NCI-H2171 (cell line): ENCODE measurements at regions not wholly inside any gene's neighbourhood (a gene's known extent, or its start where the extent isn't known, plus 50 kb on each side); places are given as distances from the start of the nearest gene placed in this dataset.

Source experiments
- DNase-seq: peaks from one replicate; lab custom pipeline; 2025; lab: John Stamatoyannopoulos, UW

DNA sequence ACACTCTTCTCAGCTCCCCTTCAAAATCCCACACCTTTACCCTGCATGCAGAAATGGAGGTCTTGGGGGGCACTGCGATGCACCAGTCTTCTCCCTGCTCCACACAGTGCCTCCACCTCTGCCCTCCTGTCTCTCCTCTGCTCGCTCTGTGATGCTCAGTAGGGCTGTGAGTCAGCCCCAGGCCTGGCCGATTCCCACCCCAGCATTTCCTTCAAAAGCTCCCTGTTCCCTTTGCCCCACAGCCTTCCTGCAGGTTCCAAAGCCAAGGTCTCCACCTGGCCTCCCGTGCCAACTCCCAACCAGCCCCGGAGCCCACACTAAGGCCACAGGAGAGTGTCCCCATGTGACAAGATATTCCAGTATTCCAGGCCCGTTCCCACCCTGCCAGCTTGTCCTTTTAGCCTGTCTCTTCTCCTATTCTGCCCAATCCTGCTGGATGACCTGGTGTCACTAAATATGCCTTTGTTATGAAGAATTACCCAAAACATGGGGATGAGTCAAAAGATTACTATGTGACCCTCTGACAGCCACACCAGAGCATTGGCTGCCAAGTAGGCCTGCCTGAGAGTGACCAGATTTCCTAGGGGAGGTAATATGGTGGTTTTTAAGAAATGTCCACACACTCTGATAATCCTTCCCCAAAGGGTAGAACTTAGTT is 118.9 kb upstream of the NXT1 start:
- DNase-seq = no peak

DNA sequence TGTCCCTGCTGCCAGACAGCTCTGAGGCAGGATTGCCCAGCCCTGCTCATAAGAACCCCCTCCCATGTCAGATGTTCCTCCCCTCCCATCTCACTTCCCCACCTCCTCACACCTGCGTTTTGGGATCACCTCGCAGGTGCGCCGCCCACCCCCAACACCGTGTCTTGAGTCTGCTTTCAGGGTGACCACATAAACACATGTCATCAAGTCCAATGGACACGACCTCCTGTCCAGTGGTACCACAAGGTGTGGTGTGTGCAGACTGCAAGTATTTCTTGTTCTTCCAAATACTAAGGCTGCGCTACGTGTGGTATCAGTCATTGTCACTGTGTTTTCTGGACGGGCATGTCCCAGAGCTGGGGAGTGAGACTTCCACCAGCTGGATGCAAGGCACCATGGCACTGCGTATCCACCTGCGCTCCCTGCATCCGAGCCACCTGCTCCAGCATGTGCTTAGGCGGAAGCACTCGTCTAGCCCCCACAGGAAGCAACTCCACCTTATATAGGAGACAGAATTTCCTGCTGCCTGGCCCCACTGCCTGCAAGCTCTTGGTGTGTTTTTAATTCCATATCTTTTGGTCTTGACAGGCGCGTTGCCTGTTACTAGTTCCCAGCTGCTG is 119.7 kb upstream of the NXT1 start:
- no peak for DNase-seq

- DNase-seq = no peak
These were observed 120.6 kb upstream of the NXT1 start for GRCh38 chr20:23229989-23230388.

DNA sequence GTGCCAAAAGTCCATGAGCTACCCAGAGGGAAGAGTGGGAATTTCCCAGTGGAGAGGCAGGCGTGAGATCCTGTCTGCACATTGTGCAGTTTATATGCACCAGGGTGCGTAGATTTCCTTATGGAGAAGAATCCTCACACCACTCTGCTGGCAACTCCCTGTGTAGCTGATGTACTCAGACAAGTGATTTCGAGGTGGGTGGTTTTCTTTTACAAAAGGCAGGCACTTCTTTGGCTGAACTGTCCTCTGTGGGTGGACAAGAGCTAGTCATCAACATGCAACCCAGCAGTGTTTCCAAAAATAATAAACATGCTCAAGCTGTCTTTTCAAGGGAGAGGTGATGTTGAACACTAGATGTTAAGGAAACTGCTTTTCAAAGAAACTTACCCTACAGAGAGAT is 121.7 kb upstream of the NXT1 start:
- DNase-seq = no peak

- no peak for DNase-seq
These were observed 122.6 kb upstream of the NXT1 start for GRCh38 chr20:23227976-23228375.

DNA sequence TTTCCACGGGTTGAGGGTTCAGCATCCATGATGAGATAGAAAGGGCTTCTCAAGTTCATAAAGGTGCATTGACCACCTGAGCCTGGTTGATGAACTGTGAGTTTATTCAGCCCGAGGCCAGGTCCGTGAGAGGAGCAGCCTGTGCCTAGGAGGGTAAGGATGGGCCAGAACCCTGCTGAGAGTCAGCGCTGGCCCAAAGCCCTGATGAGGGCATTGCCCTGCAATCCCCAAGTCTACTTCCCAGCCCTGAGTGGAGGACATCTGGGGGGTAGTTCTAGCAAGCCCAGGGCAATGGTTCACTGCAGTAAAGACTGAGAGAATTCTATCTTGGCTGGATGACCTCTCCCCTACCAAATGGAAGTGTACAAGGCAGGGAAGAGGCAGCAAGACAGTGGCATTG is 123.3 kb upstream of the NXT1 start:
- DNase-seq = no peak

GRCh38 chr20:23226612-23227265 is 123.9 kb upstream of the NXT1 start:
- no peak for DNase-seq

DNA sequence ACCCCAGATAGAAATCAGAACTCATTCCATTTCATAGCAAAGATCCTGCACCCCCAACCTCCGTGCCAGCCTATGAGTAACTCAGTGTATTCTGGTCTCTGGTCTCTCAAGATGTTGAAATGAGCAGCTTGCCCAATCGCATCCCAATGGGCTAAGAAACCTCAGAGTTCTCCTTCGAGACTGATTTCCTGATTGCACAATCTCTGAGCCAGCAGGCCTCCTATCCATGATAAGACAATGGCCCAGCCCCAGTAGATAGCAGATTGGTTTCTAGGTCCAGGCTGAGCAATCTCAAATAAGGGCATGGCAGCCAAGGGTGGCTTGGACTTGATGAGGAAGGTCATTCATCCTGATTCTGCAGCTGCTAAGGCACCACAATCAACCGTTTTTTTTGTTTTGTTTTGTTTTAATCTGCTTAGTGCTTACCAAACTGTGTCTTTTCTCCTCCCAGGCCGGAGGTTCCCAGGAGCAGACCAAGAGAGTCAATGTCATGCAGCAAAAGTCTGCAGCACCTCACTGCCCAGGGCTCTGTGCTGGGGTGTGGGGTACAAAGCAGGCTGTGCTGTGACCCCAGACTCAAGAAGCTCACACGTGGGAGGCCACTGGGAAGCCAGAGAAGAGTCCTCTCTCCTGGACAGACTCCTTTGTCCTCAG is 125.1 kb upstream of the NXT1 start:
- no peak for DNase-seq

GRCh38 chr20:23224806-23225205 is 125.8 kb upstream of the NXT1 start:
- no peak for DNase-seq

GRCh38 chr20:23223908-23224580 is 126.5 kb upstream of the NXT1 start:
- DNase-seq = no peak

GRCh38 chr20:23222531-23223200 is 127.9 kb upstream of the NXT1 start:
- DNase-seq = no peak

- no peak for DNase-seq
These were observed 130.9 kb upstream of the CD93 start for GRCh38 chr20:23217023-23217422.

GRCh38 chr20:23215344-23215995 is 129.3 kb upstream of the CD93 start:
- DNase-seq = no peak

- no peak for DNase-seq
These were observed 128.8 kb upstream of the CD93 start for GRCh38 chr20:23214903-23215302.

GRCh38 chr20:23212464-23212995 is 126.4 kb upstream of the CD93 start:
- no peak for DNase-seq

- DNase-seq = no peak
These were observed 125.9 kb upstream of the CD93 start for GRCh38 chr20:23212011-23212410.

DNA sequence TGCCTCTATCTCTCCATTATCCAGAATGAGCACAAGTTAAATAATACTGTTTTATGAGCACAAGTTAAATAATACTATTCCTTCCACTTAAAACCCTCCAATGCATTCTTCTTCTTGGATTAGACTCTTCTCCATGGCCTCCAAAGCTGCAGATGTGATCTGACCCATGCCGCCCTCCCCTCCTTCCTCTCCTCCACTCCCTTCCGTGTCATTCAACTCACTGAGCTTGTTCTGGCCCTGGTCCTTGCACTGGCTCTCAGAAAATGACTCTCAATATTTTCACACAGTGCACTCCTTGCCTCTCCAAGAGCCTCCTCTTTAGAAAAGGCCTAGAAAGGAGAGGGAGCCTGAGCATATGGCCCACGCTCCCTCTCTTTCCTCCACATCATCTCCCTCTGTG is 125.0 kb upstream of the CD93 start:
- no peak for DNase-seq

DNA sequence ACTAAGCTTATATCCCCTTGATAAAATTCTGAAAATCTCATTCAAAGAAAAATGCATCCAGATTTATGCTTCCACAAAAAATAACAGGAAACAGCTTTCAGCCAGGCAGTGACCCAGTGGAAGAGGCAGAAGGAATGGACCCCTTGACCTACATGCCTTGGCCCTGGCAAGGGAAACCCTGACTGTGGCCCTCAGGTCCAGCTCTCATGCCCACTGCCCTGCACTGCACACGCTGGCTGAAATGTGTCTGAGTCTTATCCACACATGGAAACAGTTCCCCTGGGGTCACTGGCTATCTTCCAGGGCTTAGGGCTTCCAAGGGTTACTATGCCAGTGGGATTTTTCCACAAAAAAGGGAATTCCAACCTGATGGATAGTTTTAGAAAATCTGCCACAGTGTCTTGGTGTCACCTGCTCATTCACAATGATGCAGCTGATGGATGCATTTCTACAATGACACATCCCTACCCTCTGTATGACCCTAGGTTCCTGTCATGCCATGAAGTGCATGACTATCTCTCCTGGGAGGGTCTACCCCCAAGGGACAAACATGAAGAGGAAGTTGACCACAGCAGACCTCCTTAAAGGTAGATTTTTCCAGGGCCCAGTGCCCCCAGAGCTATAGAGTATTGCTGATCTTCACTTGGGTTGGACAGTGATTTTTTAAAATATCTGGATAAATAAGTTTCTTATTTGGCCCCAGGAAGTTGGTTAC is 121.9 kb upstream of the CD93 start:
- no peak for DNase-seq

DNA sequence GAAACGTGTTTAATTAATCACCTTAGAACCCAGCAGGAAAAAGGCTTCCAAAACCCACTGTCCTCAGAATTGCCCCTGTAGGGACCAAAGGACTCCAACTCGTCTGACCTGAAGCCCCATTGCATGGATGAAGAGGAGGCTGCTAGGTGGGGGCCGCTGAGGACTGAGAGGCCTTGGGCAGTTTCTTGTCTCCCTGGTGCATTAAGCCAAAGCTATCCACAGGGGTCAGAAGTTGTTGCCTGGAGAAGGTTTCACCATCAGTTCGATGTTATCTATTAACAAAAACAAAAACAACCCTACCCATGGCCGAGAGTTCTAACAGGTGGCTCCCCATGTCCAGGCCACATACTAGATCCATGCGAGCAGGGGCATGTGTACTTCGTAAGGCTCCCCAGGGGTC is 120.9 kb upstream of the CD93 start:
- no peak for DNase-seq

DNA sequence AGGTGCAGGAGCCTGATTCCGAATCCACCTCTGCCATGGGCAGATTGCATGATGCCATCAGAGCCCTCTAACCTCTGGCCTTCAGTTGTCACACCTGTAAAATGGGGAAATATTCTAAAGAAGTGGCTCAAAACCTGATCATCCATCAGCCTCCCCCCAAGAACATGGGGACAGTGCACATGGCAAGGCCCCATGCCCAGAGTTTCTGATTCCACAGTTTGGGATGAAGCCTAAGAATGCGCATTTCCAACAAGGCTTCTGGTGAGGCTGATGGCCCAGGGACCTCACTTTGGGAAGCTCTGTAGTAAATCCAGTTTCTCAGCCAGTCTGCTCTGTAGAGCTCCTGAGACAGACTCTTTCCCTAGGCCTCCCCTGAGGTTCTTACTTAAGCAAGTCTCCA is 119.9 kb upstream of the CD93 start:
- no peak for DNase-seq
